Gastrocnemius medialis (tissue), 4 donors: ENCODE measurements at regions not wholly inside any gene's neighbourhood (a gene's known extent, or its start where the extent isn't known, plus 50 kb on each side); places are given as distances from the start of the nearest gene placed in this dataset.

Experiments used
- ATAC-seq, 2 donors: fragments of 150-250 bp; one replicate each; pipeline ENCODE4 v1.9.1; 2016
- DNase-seq, 2 donors: peaks; one replicate each; pipeline ENCODE4 v3.0.0-alpha.2; 2019
- H3K27ac ChIP-seq, 4 donors: fragments of 200-600 bp; sonication (generic); 1 replicate in 1 of 4; 2 replicates in 3 of 4; pipeline ENCODE4 v1.5.1; 2016 to 2018; ENCODE audit warnings: mild to moderate bottlenecking in 2 of 4, moderate library complexity in 1 of 4
- H3K27me3 ChIP-seq, 3 donors: fragments of 200-600 bp; sonication (generic) in 2 of 3; 1 replicate in 1 of 3; 2 replicates in 2 of 3; pipeline versions ENCODE4 v1.5.1 to v1.6.0; 2016 to 2019; ENCODE audit warnings: mild to moderate bottlenecking in 1 of 3, moderate library complexity in 1 of 3
- H3K36me3 ChIP-seq, 2 donors: fragments of 200-600 bp; sonication (generic) in 1 of 2; one replicate each; pipeline ENCODE4 v1.5.1; 2017 to 2018
- H3K4me1 ChIP-seq, 2 donors: fragments of 200-600 bp; sonication (generic) in 1 of 2; one replicate each; pipeline ENCODE4 v1.5.1; 2016 to 2017; ENCODE audit warnings: mild to moderate bottlenecking in 2 of 2
- H3K4me3 ChIP-seq, 4 donors: fragments of 200-600 bp; sonication (generic) in 3 of 4; 1 replicate in 1 of 4; 2 replicates in 3 of 4; pipeline ENCODE4 v1.5.1; 2016 to 2019; ENCODE audit warnings: mild to moderate bottlenecking in 2 of 4
- H3K9me3 ChIP-seq, 3 donors: fragments of 200-600 bp; sonication (generic) in 2 of 3; 1 replicate in 1 of 3; 2 replicates in 2 of 3; pipeline ENCODE4 v1.5.1; 2016 to 2019
- POLR2A ChIP-seq, 2 donors: fragments of 450-650 bp; IDR thresholded peaks; one replicate each; pipeline ENCODE4 v1.6.1; 2017; ENCODE audit warnings: antibody characterized with exemption in 2 of 2, mild to moderate bottlenecking in 2 of 2, moderate library complexity in 2 of 2
- in situ Hi-C, 4 donors: fragments of 200-750 bp; cut with MboI; loops; one replicate each; pipeline versions ENCODE4 v1.15.0 to v1.8.0; 2017; ENCODE audit warnings: low sequenced_read_pairs in 4 of 4
- intact Hi-C: fragments of 100-400 bp; cut with DNase I; formaldehyde crosslinking; loops from one replicate; pipeline ENCODE4 v1.15.1; 2023; ENCODE audit warnings: low total_unique reads
- TF ChIP-seq, protein P1 (sequence below), 5 experiments: fragments of 450-650 bp in 3 of 5; fragments of 200-600 bp in 2 of 5; sonication (generic) in 2 of 5; IDR thresholded peaks in 4 of 5; conservative IDR thresholded peaks in 1 of 5; 1 replicate in 4 of 5; 2 replicates in 1 of 5; pipeline ENCODE4 v1.5.1; 2016 to 2019; ENCODE audit warnings: antibody characterized with exemption in 5 of 5, mild to moderate bottlenecking in 3 of 5, moderate library complexity in 3 of 5

DNA sequence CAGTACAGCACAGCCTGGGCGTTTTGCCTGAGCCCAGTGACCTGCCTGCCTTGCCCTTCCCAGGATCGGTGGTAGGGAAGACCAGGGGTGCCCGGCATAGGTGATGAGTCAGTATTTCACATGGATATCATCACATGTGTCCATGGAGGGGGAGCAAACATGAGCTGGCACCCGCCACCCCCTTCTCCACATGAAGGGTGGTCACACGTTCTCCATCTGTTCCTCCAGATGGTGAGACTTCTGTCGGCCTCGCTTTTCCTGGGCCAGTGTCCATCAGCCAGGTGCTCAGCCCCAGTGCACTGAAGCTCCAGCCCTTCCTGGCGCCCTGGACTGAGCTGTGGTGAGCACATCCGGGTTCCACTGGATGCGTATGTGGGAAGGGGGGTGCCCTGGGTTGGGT lies 208.4 kb downstream of the UBE3A start:
- H3K36me3 ChIP-seq, result no peaks in the 10 kb centered on the region
- H3K4me3 ChIP-seq, result no peak overlapping the region
- H3K4me1 ChIP-seq, result no peaks in the 10 kb centered on the region
- intact Hi-C loops, result no loop called here
- in situ Hi-C loops, result no loop called here
- no peak for DNase-seq
- H3K27me3 ChIP-seq, result no peaks in the 10 kb centered on the region
- TF ChIP-seq, protein P1, sequence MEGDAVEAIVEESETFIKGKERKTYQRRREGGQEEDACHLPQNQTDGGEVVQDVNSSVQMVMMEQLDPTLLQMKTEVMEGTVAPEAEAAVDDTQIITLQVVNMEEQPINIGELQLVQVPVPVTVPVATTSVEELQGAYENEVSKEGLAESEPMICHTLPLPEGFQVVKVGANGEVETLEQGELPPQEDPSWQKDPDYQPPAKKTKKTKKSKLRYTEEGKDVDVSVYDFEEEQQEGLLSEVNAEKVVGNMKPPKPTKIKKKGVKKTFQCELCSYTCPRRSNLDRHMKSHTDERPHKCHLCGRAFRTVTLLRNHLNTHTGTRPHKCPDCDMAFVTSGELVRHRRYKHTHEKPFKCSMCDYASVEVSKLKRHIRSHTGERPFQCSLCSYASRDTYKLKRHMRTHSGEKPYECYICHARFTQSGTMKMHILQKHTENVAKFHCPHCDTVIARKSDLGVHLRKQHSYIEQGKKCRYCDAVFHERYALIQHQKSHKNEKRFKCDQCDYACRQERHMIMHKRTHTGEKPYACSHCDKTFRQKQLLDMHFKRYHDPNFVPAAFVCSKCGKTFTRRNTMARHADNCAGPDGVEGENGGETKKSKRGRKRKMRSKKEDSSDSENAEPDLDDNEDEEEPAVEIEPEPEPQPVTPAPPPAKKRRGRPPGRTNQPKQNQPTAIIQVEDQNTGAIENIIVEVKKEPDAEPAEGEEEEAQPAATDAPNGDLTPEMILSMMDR (IDR thresholded peaks at IDR 0.05 in 4 of 5, conservative IDR thresholded peaks at IDR 0.05 in 1 of 5), result no peak
- TF ChIP-seq POLR2A (IDR thresholded peaks at IDR 0.05), result no peak
- no peak overlapping the region for H3K27ac ChIP-seq
- no peaks in the 10 kb centered on the region for H3K9me3 ChIP-seq
- no peak for ATAC-seq

DNA sequence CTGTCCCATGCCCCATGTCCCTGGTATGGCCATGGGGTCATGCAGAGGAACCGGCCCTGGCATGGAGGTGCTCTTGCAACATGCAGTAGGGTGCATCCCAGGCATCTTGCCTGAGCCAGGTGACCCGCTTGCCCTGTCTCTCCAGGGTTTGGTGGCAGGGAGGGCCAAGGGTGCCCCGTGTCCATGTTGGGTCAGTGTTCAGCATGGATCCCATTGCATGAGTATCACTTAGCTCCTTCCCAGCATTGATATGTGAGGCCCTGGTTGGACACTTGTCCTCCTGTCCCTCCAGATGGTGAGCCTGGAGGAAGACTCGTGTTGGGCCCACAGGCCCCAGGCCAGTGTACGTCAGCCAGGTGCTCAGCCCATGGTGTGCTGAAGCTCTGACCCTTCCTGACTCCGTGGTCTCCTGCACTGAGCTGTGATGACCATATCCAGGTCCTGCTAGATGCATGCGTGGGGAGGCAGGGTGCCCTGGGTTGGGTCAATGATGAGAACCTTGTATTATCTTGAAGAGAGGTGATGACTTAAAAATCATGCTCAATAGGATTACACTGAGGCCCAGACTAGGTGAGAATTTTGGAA lies 205.0 kb downstream of the UBE3A start:
- DNase-seq, result no peak
- in situ Hi-C loops (no loop called here), intact Hi-C loops (no loop called here)

DNA sequence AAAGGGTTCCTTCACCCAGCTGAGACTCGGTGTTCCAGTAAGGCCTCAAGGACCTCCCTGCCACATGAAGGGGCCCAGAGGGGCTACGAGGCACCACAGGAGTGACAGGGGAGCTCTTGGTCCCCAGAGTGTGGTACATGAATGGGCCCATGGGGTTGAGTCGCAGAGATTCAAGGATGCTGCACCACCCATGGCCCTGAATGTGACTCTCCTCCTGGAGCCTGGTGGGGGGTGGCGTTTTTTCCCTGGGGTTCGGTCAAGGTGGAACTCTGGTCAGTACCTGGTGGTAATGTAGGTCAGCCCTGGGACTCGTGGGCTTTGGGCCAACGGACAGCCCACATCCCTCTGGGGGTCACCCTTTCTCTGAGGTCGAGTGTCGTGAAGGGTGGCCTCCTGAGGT lies 204.0 kb downstream of the UBE3A start:
- ATAC-seq (no peak), DNase-seq (no peak)
- Histone ChIP-seq H3K27ac (no peak overlapping the region), H3K4me1 (no peaks in the 10 kb centered on the region), H3K36me3 (no peaks in the 10 kb centered on the region), H3K27me3 (no peaks in the 10 kb centered on the region), H3K4me3 (no peak overlapping the region), H3K9me3 (no peaks in the 10 kb centered on the region)
- TF ChIP-seq, protein P1 (IDR thresholded peaks at IDR 0.05 in 4 of 5, conservative IDR thresholded peaks at IDR 0.05 in 1 of 5), result no peak
- TF ChIP-seq POLR2A (IDR thresholded peaks at IDR 0.05), result no peak
- in situ Hi-C loops (no loop called here), intact Hi-C loops (no loop called here)

More for the DNA sequence above, 205.0 kb downstream of the UBE3A start:
- H3K4me3 ChIP-seq, result no peak overlapping the region
- no peak overlapping the region for H3K27ac ChIP-seq
- no peak for ATAC-seq
- no peaks in the 10 kb centered on the region for H3K27me3 ChIP-seq
- H3K9me3 ChIP-seq, result no peaks in the 10 kb centered on the region
- H3K36me3 ChIP-seq, result no peaks in the 10 kb centered on the region
- TF ChIP-seq POLR2A (IDR thresholded peaks at IDR 0.05), result no peak
- TF ChIP-seq, protein P1 (IDR thresholded peaks at IDR 0.05 in 4 of 5, conservative IDR thresholded peaks at IDR 0.05 in 1 of 5), result no peak
- H3K4me1 ChIP-seq, result no peaks in the 10 kb centered on the region

DNA sequence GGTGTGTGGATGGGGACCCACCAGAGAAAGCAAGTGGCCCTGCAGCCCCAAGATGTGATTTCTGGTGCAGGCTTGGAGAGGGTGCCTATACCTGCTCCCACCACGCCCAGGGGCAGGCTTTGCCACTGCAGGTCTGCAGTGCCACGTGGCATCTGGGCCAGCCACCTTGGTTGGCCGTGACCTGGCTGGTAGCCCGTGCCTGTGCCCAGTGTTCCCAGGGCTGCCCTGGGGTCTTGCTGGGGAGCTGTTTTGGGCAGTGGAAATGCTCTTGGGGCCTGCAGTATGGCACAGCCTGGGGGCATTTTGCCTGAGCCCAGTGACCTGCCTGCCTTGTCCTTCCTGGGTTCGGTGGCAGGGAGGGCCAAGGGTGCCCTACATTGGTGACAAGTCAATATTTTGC lies 203.4 kb downstream of the UBE3A start:
- H3K27me3 ChIP-seq, result no peaks in the 10 kb centered on the region
- DNase-seq, result no peak
- TF ChIP-seq POLR2A (IDR thresholded peaks at IDR 0.05), result no peak
- TF ChIP-seq, protein P1 (IDR thresholded peaks at IDR 0.05 in 4 of 5, conservative IDR thresholded peaks at IDR 0.05 in 1 of 5), result no peak
- H3K36me3 ChIP-seq, result no peaks in the 10 kb centered on the region
- no peak overlapping the region for H3K27ac ChIP-seq
- no peaks in the 10 kb centered on the region for H3K4me1 ChIP-seq
- in situ Hi-C loops, result no loop called here
- ATAC-seq, result no peak
- H3K4me3 ChIP-seq, result no peak overlapping the region
- H3K9me3 ChIP-seq, result no peaks in the 10 kb centered on the region
- intact Hi-C loops, result no loop called here
